ENCODE measurements at regions not wholly inside any gene's neighbourhood (a gene's known extent, or its start where the extent isn't known, plus 50 kb on each side); places are given as distances from the start of the nearest gene placed in this dataset.

GRCh38 chr4:108384544-108384943, 215.8 kb upstream of the LEF1 start:
- no peak for DNase-seq
- in situ Hi-C loops (cut with HindIII; ENCODE audit: low pct_ligation_motif_present, low sequenced_read_pairs): no loop called here

GRCh38 chr4:108383157-108383556, 214.4 kb upstream of the LEF1 start:
- TF ChIP-seq CTCF (IDR thresholded peaks at IDR 0.05; ENCODE audit: low read depth, low read length, missing control alignments): no peak
- in situ Hi-C loops (cut with HindIII; ENCODE audit: low pct_ligation_motif_present, low sequenced_read_pairs): no loop called here
- no peaks in the 10 kb centered on the region for H3K36me3 ChIP-seq (replicated peaks)
- H3K27me3 ChIP-seq (replicated peaks): no peaks in the 10 kb centered on the region
- no peak overlapping the region for H3K27ac ChIP-seq
- no peak for DNase-seq
- H3K4me3 ChIP-seq (ENCODE audit: low read depth, low read length): no peak overlapping the region

More at GRCh38 chr4:108384544-108384943, 215.8 kb upstream of the LEF1 start:
- Histone ChIP-seq H3K36me3 (replicated peaks) (no peaks in the 10 kb centered on the region), H3K4me3 (ENCODE audit: low read depth, low read length) (no peak overlapping the region), H3K27me3 (replicated peaks) (no peaks in the 10 kb centered on the region), H3K27ac (no peak overlapping the region)
- no peak for TF ChIP-seq CTCF (IDR thresholded peaks at IDR 0.05; ENCODE audit: low read depth, low read length, missing control alignments)

- in situ Hi-C loops (cut with HindIII; ENCODE audit: low pct_ligation_motif_present, low sequenced_read_pairs): no loop called here
- no peak for TF ChIP-seq CTCF (IDR thresholded peaks at IDR 0.05; ENCODE audit: low read depth, low read length, missing control alignments)
Measured at GRCh38 chr4:108382751-108383150, 214.0 kb upstream of the LEF1 start.

GRCh38 chr4:108378164-108378563, 209.4 kb upstream of the LEF1 start:
- TF ChIP-seq CTCF (IDR thresholded peaks at IDR 0.05; ENCODE audit: low read depth, low read length, missing control alignments): no peak
- in situ Hi-C loops (cut with HindIII; ENCODE audit: low pct_ligation_motif_present, low sequenced_read_pairs): no loop called here
- Histone ChIP-seq H3K27ac (no peak overlapping the region), H3K4me3 (ENCODE audit: low read depth, low read length) (no peak overlapping the region), H3K27me3 (replicated peaks) (no peaks in the 10 kb centered on the region), H3K36me3 (replicated peaks) (no peaks in the 10 kb centered on the region)
- no peak for DNase-seq

More at GRCh38 chr4:108382751-108383150, 214.0 kb upstream of the LEF1 start:
- Histone ChIP-seq H3K27ac (no peak overlapping the region), H3K4me3 (ENCODE audit: low read depth, low read length) (no peak overlapping the region), H3K27me3 (replicated peaks) (no peaks in the 10 kb centered on the region), H3K36me3 (replicated peaks) (no peaks in the 10 kb centered on the region)
- no peak for DNase-seq

GRCh38 chr4:108377021-108377420, 208.3 kb upstream of the LEF1 start:
- in situ Hi-C loops (cut with HindIII; ENCODE audit: low pct_ligation_motif_present, low sequenced_read_pairs): no loop called here
- Histone ChIP-seq H3K27ac (no peak overlapping the region), H3K36me3 (replicated peaks) (no peaks in the 10 kb centered on the region), H3K4me3 (ENCODE audit: low read depth, low read length) (no peak overlapping the region), H3K27me3 (replicated peaks) (no peaks in the 10 kb centered on the region)
- DNase-seq: no peak
- no peak for TF ChIP-seq CTCF (IDR thresholded peaks at IDR 0.05; ENCODE audit: low read depth, low read length, missing control alignments)

- no peak for DNase-seq
- in situ Hi-C loops (cut with HindIII; ENCODE audit: low pct_ligation_motif_present, low sequenced_read_pairs): no loop called here
- H3K27me3 ChIP-seq (replicated peaks): no peaks in the 10 kb centered on the region
- TF ChIP-seq CTCF (IDR thresholded peaks at IDR 0.05; ENCODE audit: low read depth, low read length, missing control alignments): no peak
- no peak overlapping the region for H3K27ac ChIP-seq
- H3K4me3 ChIP-seq (ENCODE audit: low read depth, low read length): no peak overlapping the region
- H3K36me3 ChIP-seq (replicated peaks): no peaks in the 10 kb centered on the region
Measured at GRCh38 chr4:108375434-108375833, 206.7 kb upstream of the LEF1 start.
